Large intestine (tissue), 3 donors: ENCODE measurements at regions not wholly inside any gene's neighbourhood (a gene's known extent, or its start where the extent isn't known, plus 50 kb on each side); places are given as distances from the start of the nearest gene placed in this dataset.

ENCODE experiments used
- DNase-seq, 2 donors: peaks; one replicate each; pipeline versions ENCODE4 v3.0.0 to v3.0.0-alpha.2; 2013
- H3K27ac ChIP-seq: one replicate; pipeline ENCODE4 v1.5.1; 2013; ENCODE audit warnings: low read length
- H3K27me3 ChIP-seq: 2 replicates; pipeline ENCODE4 v1.6.1; 2013; ENCODE audit warnings: low read length; ENCODE audit not compliant: control insufficient read depth, insufficient read depth
- H3K36me3 ChIP-seq: 2 replicates; pipeline ENCODE4 v1.6.1; 2013; ENCODE audit warnings: low read length; ENCODE audit not compliant: control insufficient read depth, insufficient read depth
- H3K4me1 ChIP-seq: one replicate; pipeline ENCODE4 v1.6.1; 2013; ENCODE audit warnings: low read length; ENCODE audit not compliant: control insufficient read depth, insufficient read depth
- H3K4me3 ChIP-seq: one replicate; pipeline ENCODE4 v1.5.1; 2013; ENCODE audit warnings: low read length
- H3K9me3 ChIP-seq: one replicate; pipeline ENCODE4 v1.6.1; 2013; ENCODE audit warnings: mild to moderate bottlenecking, low read depth, low read length, moderate library complexity; ENCODE audit not compliant: control insufficient read depth
- WGBS: methylation state at CpG from one replicate; pipeline ENCODE4 v1.1.5; 2013; ENCODE audit warnings: low lambda C conversion rate; ENCODE audit not compliant: insufficient coverage; 5-methylcytosine and 5-hydroxymethylcytosine counted together

- Histone ChIP-seq H3K27ac (peak overlapping the region; percentile 84), H3K27me3 (no peaks in the 10 kb centered on the region), H3K36me3 (no peaks in the 10 kb centered on the region), H3K4me3 (peak overlapping the region; percentile 27), H3K4me1 (peaks cover 16% of the 10 kb centered on the region), H3K9me3 (no peaks in the 10 kb centered on the region)
- WGBS, result 18% methylated on average over 3 of the region's 16 CpGs
- DNase-seq, result peak; percentile 92 to 97
These were observed 222.8 kb downstream of the LY86 start for GRCh38 chr6:6811128-6812009.

- no peaks in the 10 kb centered on the region for H3K27me3 ChIP-seq
- no peaks in the 10 kb centered on the region for H3K36me3 ChIP-seq
- no peaks in the 10 kb centered on the region for H3K9me3 ChIP-seq
- DNase-seq, result no peak
- no CpG with 5 or more reads among the region's 2 CpGs for WGBS
- peaks cover 16% of the 10 kb centered on the region for H3K4me1 ChIP-seq
- H3K27ac ChIP-seq, result no peak overlapping the region
- no peak overlapping the region for H3K4me3 ChIP-seq
These were observed 223.9 kb downstream of the LY86 start for GRCh38 chr6:6812427-6812826.

GRCh38 chr6:6815732-6816131 lies 227.2 kb downstream of the LY86 start:
- Histone ChIP-seq H3K27me3 (no peaks in the 10 kb centered on the region), H3K9me3 (no peaks in the 10 kb centered on the region), H3K27ac (no peak overlapping the region), H3K4me3 (no peak overlapping the region), H3K4me1 (peaks cover 16% of the 10 kb centered on the region), H3K36me3 (no peaks in the 10 kb centered on the region)
- no peak for DNase-seq
- 80% methylated on average over 1 of the region's 5 CpGs for WGBS

GRCh38 chr6:6816716-6817115 lies 228.2 kb downstream of the LY86 start:
- H3K36me3 ChIP-seq, result no peaks in the 10 kb centered on the region
- DNase-seq, result no peak
- no peak overlapping the region for H3K4me3 ChIP-seq
- WGBS, result 100% methylated on average over 6 of the region's 7 CpGs
- no peak overlapping the region for H3K27ac ChIP-seq
- no peaks in the 10 kb centered on the region for H3K9me3 ChIP-seq
- peaks cover 11% of the 10 kb centered on the region for H3K4me1 ChIP-seq
- H3K27me3 ChIP-seq, result no peaks in the 10 kb centered on the region

- H3K27ac ChIP-seq, result no peak overlapping the region
- H3K4me1 ChIP-seq, result peaks cover 3% of the 10 kb centered on the region
- H3K36me3 ChIP-seq, result no peaks in the 10 kb centered on the region
- no peaks in the 10 kb centered on the region for H3K27me3 ChIP-seq
- WGBS, result no CpG with 5 or more reads among the region's 10 CpGs
- DNase-seq, result no peak
- no peaks in the 10 kb centered on the region for H3K9me3 ChIP-seq
- no peak overlapping the region for H3K4me3 ChIP-seq
These were observed 229.6 kb downstream of the LY86 start for GRCh38 chr6:6818078-6818639.

- H3K36me3 ChIP-seq, result no peaks in the 10 kb centered on the region
- WGBS, result no CpG with 5 or more reads among the region's 10 CpGs
- no peak overlapping the region for H3K27ac ChIP-seq
- no peaks in the 10 kb centered on the region for H3K27me3 ChIP-seq
- no peak overlapping the region for H3K4me3 ChIP-seq
- H3K9me3 ChIP-seq, result no peaks in the 10 kb centered on the region
- no peak for DNase-seq
- H3K4me1 ChIP-seq, result no peaks in the 10 kb centered on the region
These were observed 232.2 kb downstream of the LY86 start for GRCh38 chr6:6820641-6821238.

GRCh38 chr6:6821639-6822261 lies 233.2 kb downstream of the LY86 start:
- no peak for DNase-seq
- H3K4me3 ChIP-seq, result no peak overlapping the region
- H3K4me1 ChIP-seq, result no peaks in the 10 kb centered on the region
- H3K9me3 ChIP-seq, result no peaks in the 10 kb centered on the region
- H3K27me3 ChIP-seq, result no peaks in the 10 kb centered on the region
- H3K27ac ChIP-seq, result no peak overlapping the region
- H3K36me3 ChIP-seq, result no peaks in the 10 kb centered on the region
- WGBS, result no CpG with 5 or more reads among the region's 3 CpGs

GRCh38 chr6:6823030-6823429 lies 234.5 kb downstream of the LY86 start:
- WGBS, result no CpG with 5 or more reads among the region's 6 CpGs
- no peak for DNase-seq

GRCh38 chr6:6823568-6824224 lies 235.2 kb downstream of the LY86 start:
- Histone ChIP-seq H3K4me1 (no peaks in the 10 kb centered on the region), H3K36me3 (no peaks in the 10 kb centered on the region), H3K27ac (no peak overlapping the region), H3K27me3 (no peaks in the 10 kb centered on the region), H3K4me3 (no peak overlapping the region), H3K9me3 (no peaks in the 10 kb centered on the region)
- WGBS, result 100% methylated on average over 1 of the region's 5 CpGs
- no peak for DNase-seq

More at GRCh38 chr6:6823030-6823429, 234.5 kb downstream of the LY86 start:
- H3K36me3 ChIP-seq, result no peaks in the 10 kb centered on the region
- no peaks in the 10 kb centered on the region for H3K9me3 ChIP-seq
- no peaks in the 10 kb centered on the region for H3K27me3 ChIP-seq
- H3K27ac ChIP-seq, result no peak overlapping the region
- H3K4me3 ChIP-seq, result no peak overlapping the region
- H3K4me1 ChIP-seq, result no peaks in the 10 kb centered on the region

GRCh38 chr6:6824381-6824780 lies 235.9 kb downstream of the LY86 start:
- no peak overlapping the region for H3K4me3 ChIP-seq
- no peak for DNase-seq
- H3K27ac ChIP-seq, result no peak overlapping the region
- no peaks in the 10 kb centered on the region for H3K4me1 ChIP-seq
- no peaks in the 10 kb centered on the region for H3K9me3 ChIP-seq
- no peaks in the 10 kb centered on the region for H3K27me3 ChIP-seq
- no peaks in the 10 kb centered on the region for H3K36me3 ChIP-seq
- no CpG with 5 or more reads among the region's 6 CpGs for WGBS
